SU-DHL-6 (cell line): ENCODE measurements at regions not wholly inside any gene's neighbourhood (a gene's known extent, or its start where the extent isn't known, plus 50 kb on each side); places are given as distances from the start of the nearest gene placed in this dataset.

ENCODE experiments used
- H2AFZ ChIP-seq: fragments of 200-600 bp; sonication (generic); 2 replicates; pipeline ENCODE4 v1.6.1; 2014; ENCODE audit warnings: low read depth, mild to moderate bottlenecking, moderate library complexity, mixed read lengths, antibody characterized with exemption, low read length; ENCODE audit not compliant: severe bottlenecking
- H3F3A ChIP-seq: fragments of 200-600 bp; shearing (Covaris generic); 2 replicates; pipeline ENCODE4 v1.6.0; 2016; ENCODE audit warnings: antibody characterized with exemption, mild to moderate bottlenecking; ENCODE audit not compliant: insufficient read depth
- H3K27ac ChIP-seq: fragments of 200-600 bp; sonication (generic); 2 replicates; pipeline ENCODE4 v1.5.1; 2016; ENCODE audit warnings: low read depth, mild to moderate bottlenecking, low read length, moderate library complexity, mixed read lengths
- H3K27me3 ChIP-seq: fragments of 200-600 bp; sonication (generic), shearing (Covaris generic); 2 replicates; pipeline ENCODE4 v1.6.0; 2014; ENCODE audit warnings: mild to moderate bottlenecking, low read length
- H3K36me3 ChIP-seq: fragments of 200-600 bp; sonication (generic); 2 replicates; pipeline ENCODE4 v1.6.1; 2014; ENCODE audit warnings: mild to moderate bottlenecking, low read length, mixed read lengths
- H3K4me2 ChIP-seq: fragments of 300-600, 200-600 bp; shearing (Covaris generic), sonication (generic); 2 replicates; pipeline ENCODE4 v1.6.0; 2014; ENCODE audit warnings: low read length, low read depth, mild to moderate bottlenecking; ENCODE audit not compliant: poor library complexity, severe bottlenecking
- H3K4me3 ChIP-seq: fragments of 200-600 bp; sonication (generic); 2 replicates; pipeline ENCODE4 v1.5.1; 2014; ENCODE audit warnings: antibody characterized with exemption, low read length, mild to moderate bottlenecking, mixed read lengths; ENCODE audit not compliant: insufficient read depth, poor library complexity, severe bottlenecking
- H3K79me2 ChIP-seq: fragments of 200-600 bp; sonication (generic); 2 replicates; pipeline ENCODE4 v1.6.1; 2014; ENCODE audit warnings: mild to moderate bottlenecking, low read length, moderate library complexity; ENCODE audit not compliant: insufficient read depth
- H3K9ac ChIP-seq: fragments of 200-600 bp; sonication (generic); 2 replicates; pipeline ENCODE4 v1.7.0; 2014; ENCODE audit warnings: mild to moderate bottlenecking, low read length
- H3K9me2 ChIP-seq: fragments of 200-600 bp; sonication (generic); replicated peaks from 2 replicates; pipeline ENCODE4 v1.6.1; 2014; ENCODE audit warnings: low read length; ENCODE audit not compliant: insufficient read depth
- H3K9me3 ChIP-seq: fragments of 200-600 bp; sonication (generic); 2 replicates; pipeline ENCODE4 v1.6.1; 2014; ENCODE audit warnings: low read length, mixed read lengths; ENCODE audit not compliant: insufficient read depth
- H4K20me1 ChIP-seq: fragments of 200-600 bp; sonication (generic); 2 replicates; pipeline ENCODE4 v1.6.1; 2014; ENCODE audit warnings: low read depth, mild to moderate bottlenecking, antibody characterized with exemption, low read length, moderate library complexity, mixed read lengths
- EZH2phosphoT487 ChIP-seq: fragments of 200-600 bp; sonication (generic), shearing (Covaris generic); conservative IDR thresholded peaks from 2 replicates; pipeline ENCODE4 v1.6.1; 2018; ENCODE audit warnings: mild to moderate bottlenecking, antibody characterized with exemption, low read length, moderate library complexity, mixed read lengths
- TF ChIP-seq, protein P1 (sequence below): fragments of 200-600 bp; sonication (generic); IDR thresholded peaks from one replicate; pipeline ENCODE4 v1.5.1; 2017; ENCODE audit warnings: antibody characterized with exemption, mild to moderate bottlenecking, low read length, moderate library complexity; ENCODE audit not compliant: insufficient read depth, poor library complexity, severe bottlenecking

DNA sequence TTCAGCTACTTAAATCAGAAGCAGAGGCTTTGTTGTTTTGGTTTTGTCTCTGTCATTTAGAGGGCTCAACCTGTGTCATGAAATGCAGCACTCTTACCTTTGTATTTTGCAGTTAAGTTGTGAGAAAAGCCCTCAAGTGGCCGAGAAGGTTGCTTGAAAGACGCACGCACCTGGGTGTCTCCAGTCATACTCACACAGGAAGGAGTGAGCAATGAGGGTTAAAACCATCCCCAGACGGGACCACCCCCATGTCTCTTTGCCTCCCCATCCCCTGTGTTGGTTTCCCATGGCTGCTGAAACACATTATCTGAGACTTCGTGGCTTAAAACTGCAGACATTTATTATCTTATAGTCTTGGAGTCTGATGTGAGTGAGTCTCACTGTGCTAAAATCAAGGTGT, 376.1 kb upstream of the CFAP20DC start:
- no peaks in the 10 kb centered on the region for H3K9me2 ChIP-seq
- TF ChIP-seq, protein P1, sequence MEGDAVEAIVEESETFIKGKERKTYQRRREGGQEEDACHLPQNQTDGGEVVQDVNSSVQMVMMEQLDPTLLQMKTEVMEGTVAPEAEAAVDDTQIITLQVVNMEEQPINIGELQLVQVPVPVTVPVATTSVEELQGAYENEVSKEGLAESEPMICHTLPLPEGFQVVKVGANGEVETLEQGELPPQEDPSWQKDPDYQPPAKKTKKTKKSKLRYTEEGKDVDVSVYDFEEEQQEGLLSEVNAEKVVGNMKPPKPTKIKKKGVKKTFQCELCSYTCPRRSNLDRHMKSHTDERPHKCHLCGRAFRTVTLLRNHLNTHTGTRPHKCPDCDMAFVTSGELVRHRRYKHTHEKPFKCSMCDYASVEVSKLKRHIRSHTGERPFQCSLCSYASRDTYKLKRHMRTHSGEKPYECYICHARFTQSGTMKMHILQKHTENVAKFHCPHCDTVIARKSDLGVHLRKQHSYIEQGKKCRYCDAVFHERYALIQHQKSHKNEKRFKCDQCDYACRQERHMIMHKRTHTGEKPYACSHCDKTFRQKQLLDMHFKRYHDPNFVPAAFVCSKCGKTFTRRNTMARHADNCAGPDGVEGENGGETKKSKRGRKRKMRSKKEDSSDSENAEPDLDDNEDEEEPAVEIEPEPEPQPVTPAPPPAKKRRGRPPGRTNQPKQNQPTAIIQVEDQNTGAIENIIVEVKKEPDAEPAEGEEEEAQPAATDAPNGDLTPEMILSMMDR: no peak
- H3K27me3 ChIP-seq: no peaks in the 10 kb centered on the region
- H3K9ac ChIP-seq: no peak overlapping the region
- no peaks in the 10 kb centered on the region for H4K20me1 ChIP-seq
- H3K9me3 ChIP-seq: no peaks in the 10 kb centered on the region
- no peaks in the 10 kb centered on the region for H3K36me3 ChIP-seq
- no peak overlapping the region for H3K4me3 ChIP-seq
- H3K4me2 ChIP-seq: no peak overlapping the region
- no peaks in the 10 kb centered on the region for H3K79me2 ChIP-seq
- no peaks in the 10 kb centered on the region for H3F3A ChIP-seq
- no peak overlapping the region for H3K27ac ChIP-seq
- no peak overlapping the region for H2AFZ ChIP-seq

DNA sequence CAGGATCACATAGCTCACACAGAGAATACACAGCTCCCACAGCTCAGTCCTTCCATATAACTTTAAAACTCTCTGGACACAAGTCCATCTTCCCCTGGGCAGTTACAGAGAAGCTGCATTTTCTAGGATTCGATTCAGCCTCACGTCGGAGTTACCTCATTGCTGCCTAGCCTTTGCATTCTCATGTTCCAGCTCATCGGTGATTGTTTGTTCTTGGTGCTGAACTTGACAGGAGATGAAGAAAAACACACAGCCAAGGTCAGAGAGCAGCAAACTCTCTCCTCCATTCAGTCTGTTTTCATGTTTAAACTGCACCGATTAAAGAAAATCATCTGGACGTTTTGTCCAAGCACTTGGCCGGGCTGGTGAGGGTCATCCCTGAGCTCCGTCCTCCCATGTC, 375.5 kb upstream of the CFAP20DC start:
- Histone ChIP-seq H3K79me2 (no peaks in the 10 kb centered on the region), H3K9me3 (no peaks in the 10 kb centered on the region), H3K9me2 (no peaks in the 10 kb centered on the region), H3K4me3 (no peak overlapping the region), H4K20me1 (no peaks in the 10 kb centered on the region), H3K27ac (no peak overlapping the region), H3K9ac (no peak overlapping the region), H3K4me2 (no peak overlapping the region), H3K27me3 (no peaks in the 10 kb centered on the region), H3F3A (no peaks in the 10 kb centered on the region), H3K36me3 (no peaks in the 10 kb centered on the region), H2AFZ (no peak overlapping the region)
- TF ChIP-seq, protein P1: no peak
- no peak for TF ChIP-seq EZH2phosphoT487

DNA sequence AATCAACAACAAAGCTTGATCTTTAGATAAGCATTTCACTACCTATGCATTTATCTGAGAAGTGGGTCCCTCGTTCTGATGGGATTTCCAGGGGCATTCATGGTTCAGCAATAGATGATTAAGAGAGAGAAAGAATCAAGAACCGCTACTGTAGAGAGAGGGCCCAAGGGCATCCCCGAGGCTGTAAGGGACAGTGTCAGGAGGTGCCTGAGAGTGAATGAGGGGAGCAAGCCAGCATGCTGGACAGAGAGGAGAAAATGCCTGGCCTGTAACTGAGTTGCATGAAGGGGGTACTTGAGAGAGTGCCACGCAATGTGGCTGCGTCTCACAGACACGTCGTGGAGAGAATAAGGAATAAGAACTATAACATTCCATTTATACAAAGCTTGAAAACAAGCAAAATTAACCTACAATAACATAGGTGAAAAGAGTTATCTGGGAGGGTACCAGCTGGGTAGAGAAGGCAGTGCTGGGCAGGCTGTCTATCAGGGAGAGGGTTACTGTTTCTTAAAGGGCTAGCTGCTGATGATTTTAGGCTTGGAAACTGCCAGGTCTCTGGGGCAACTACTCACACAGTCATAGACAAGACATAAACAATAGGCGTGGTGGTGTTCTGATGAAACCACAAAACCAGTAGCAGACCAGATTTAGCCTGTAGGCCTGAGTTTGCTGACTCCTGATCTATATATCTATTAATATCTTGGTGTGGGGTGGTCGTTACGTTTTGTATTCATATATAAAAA, 374.6 kb upstream of the CFAP20DC start:
- Histone ChIP-seq H3F3A (no peaks in the 10 kb centered on the region), H4K20me1 (no peaks in the 10 kb centered on the region), H3K27ac (no peak overlapping the region), H3K27me3 (no peaks in the 10 kb centered on the region), H3K9me2 (no peaks in the 10 kb centered on the region), H3K79me2 (no peaks in the 10 kb centered on the region), H3K4me2 (no peak overlapping the region), H3K9me3 (no peaks in the 10 kb centered on the region), H3K4me3 (no peak overlapping the region), H3K36me3 (no peaks in the 10 kb centered on the region), H2AFZ (no peak overlapping the region), H3K9ac (no peak overlapping the region)
- TF ChIP-seq EZH2phosphoT487: no peak
- TF ChIP-seq, protein P1: no peak

DNA sequence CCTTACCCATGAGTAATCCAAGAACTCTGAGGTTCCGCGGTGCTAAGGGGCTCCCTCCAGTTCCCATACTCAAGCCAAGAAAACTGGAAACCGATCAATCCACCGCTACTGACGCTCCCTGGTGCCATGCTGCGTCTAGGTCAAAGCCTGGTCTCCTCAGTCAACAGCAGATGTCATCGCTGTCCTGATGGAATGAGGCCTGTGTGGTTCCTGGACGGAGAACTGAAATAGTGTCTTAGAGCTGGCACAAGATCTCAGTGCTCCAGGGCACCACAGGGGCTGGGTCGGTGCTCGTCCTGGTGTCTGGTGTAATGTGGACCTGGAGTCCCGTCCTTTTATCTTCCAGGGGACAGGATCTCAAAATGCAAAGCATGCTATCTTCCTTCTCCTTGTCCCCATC, 373.9 kb upstream of the CFAP20DC start:
- H3K4me2 ChIP-seq: no peak overlapping the region
- H3K27me3 ChIP-seq: no peaks in the 10 kb centered on the region
- H3K9ac ChIP-seq: no peak overlapping the region
- H3K9me3 ChIP-seq: no peaks in the 10 kb centered on the region
- no peak overlapping the region for H2AFZ ChIP-seq
- H3K36me3 ChIP-seq: no peaks in the 10 kb centered on the region
- no peaks in the 10 kb centered on the region for H3K9me2 ChIP-seq
- H3K4me3 ChIP-seq: no peak overlapping the region
- TF ChIP-seq EZH2phosphoT487: no peak
- TF ChIP-seq, protein P1: no peak
- H3F3A ChIP-seq: no peaks in the 10 kb centered on the region
- no peaks in the 10 kb centered on the region for H3K79me2 ChIP-seq
- no peaks in the 10 kb centered on the region for H4K20me1 ChIP-seq
- no peak overlapping the region for H3K27ac ChIP-seq
